Ishikawa (cell line): ENCODE measurements at regions not wholly inside any gene's neighbourhood (a gene's known extent, or its start where the extent isn't known, plus 50 kb on each side); places are given as distances from the start of the nearest gene placed in this dataset.

Experiments
- CEBPB ChIP-seq: IDR thresholded peaks from 2 replicates; pipeline ENCODE4 v1.6.1; 2012
- EP300 ChIP-seq: IDR thresholded peaks from 2 replicates; pipeline ENCODE4 v1.6.1; 2012; ENCODE audit warnings: borderline replicate concordance
- FOXM1 ChIP-seq: IDR thresholded peaks from 2 replicates; pipeline ENCODE4 v1.6.1; 2012; ENCODE audit warnings: low read depth, borderline replicate concordance
- MAX ChIP-seq: IDR thresholded peaks from 2 replicates; pipeline ENCODE4 v1.6.1; 2012
- RAD21 ChIP-seq: IDR thresholded peaks from 2 replicates; pipeline ENCODE4 v1.6.1; 2012; ENCODE audit warnings: low read depth
- REST ChIP-seq: IDR thresholded peaks from 2 replicates; pipeline ENCODE4 v1.6.1; 2012; ENCODE audit warnings: low read depth, mild to moderate bottlenecking
- TAF1 ChIP-seq: IDR thresholded peaks from 2 replicates; pipeline ENCODE4 v1.6.1; 2012; ENCODE audit warnings: low read depth, mild to moderate bottlenecking
- TCF12 ChIP-seq: IDR thresholded peaks from 2 replicates; pipeline ENCODE4 v1.6.1; 2012; ENCODE audit warnings: low read depth
- YY1 ChIP-seq: IDR thresholded peaks from 2 replicates; pipeline ENCODE4 v1.6.1; 2012; ENCODE audit warnings: low read depth

- TF ChIP-seq FOXM1 (no peak), EP300 (no peak), YY1 (no peak), TCF12 (no peak), MAX (no peak), REST (no peak), TAF1 (no peak), RAD21 (no peak), CEBPB (no peak)
These were observed 545.9 kb downstream of the REEP3 start for GRCh38 chr10:64067009-64067606.
